Panc1 (cell line): ENCODE measurements at regions not wholly inside any gene's neighbourhood (a gene's known extent, or its start where the extent isn't known, plus 50 kb on each side); places are given as distances from the start of the nearest gene placed in this dataset.

Source experiments
- CTCF ChIP-seq: fragments of 450-650 bp; IDR thresholded peaks from 2 replicates; pipeline ENCODE4 v1.5.1; 2017; ENCODE audit warnings: mild to moderate bottlenecking
- POLR2AphosphoS5 ChIP-seq: IDR thresholded peaks from 2 replicates; pipeline ENCODE4 v1.6.1; 2012; ENCODE audit warnings: mild to moderate bottlenecking, low read depth, low read length, moderate library complexity
- REST ChIP-seq, 2 experiments: IDR thresholded peaks; 2 replicates each; pipeline ENCODE4 v1.6.1; 2011 to 2012; ENCODE audit warnings: low read depth in 2 of 2, control low read depth in 1 of 2, low read length in 1 of 2, mild to moderate bottlenecking in 1 of 2, moderate library complexity in 1 of 2; ENCODE audit not compliant: insufficient read depth in 1 of 2
- SIN3A ChIP-seq: IDR thresholded peaks from 2 replicates; pipeline ENCODE4 v1.6.1; 2012; ENCODE audit warnings: low read depth, mild to moderate bottlenecking, low read length, moderate library complexity, borderline replicate concordance; ENCODE audit not compliant: insufficient read depth

GRCh38 chr6:126767711-126768110 is 350.8 kb upstream of the RSPO3 start:
- TF ChIP-seq CTCF (no peak), REST (IDR thresholded peaks at IDR 0.05; ENCODE audit: insufficient read depth in 1 of 2, low read depth in 2 of 2, low read length in 1 of 2) (no peak), SIN3A (no peak), POLR2AphosphoS5 (no peak)
